ENCODE measurements at regions not wholly inside any gene's neighbourhood (a gene's known extent, or its start where the extent isn't known, plus 50 kb on each side); places are given as distances from the start of the nearest gene placed in this dataset.
"Not testable (repeated sequence)": the region's sequence is repeated elsewhere in the genome, so short reads cannot be mapped to it uniquely, and the experiment has no call there.

GRCh38 chr6:68022968-68023367, 612.1 kb upstream of the ADGRB3 start:
- DNase-seq (ENCODE audit: low read depth in 2 of 2): not testable (repeated sequence)

DNA sequence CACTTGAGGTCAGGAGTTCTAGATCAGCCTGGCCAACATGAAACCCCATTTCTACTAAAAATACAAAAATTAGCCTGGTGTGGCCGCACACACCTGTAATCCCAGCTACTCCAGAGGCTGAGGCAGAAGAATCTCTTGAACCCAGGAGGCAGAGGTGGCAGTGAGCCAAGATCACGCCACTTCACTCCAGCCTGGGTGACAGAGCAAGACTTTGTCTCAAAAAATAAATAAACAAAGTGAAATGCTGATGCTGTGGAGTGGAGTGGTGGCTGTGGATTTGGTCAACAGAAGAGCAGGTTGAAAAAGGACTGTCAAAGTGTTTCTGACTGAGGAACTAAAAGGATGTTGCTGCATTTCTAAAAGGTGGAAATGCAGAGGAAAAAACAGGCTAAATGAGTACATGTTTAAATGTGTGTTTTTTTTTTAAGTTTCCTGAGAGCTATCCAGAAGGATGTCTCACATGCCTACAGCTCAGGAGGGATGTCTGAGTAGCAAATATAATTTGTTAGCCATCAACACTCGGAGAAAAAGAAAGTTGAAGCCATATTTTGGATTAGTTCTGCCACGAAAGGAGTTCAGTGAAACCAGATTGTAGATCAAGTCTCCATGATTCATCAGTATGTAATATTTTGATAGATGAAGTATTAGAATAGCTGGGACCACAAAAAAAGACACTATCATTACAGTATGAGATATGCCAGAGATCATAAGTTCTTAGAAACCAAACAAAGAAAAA, 621.1 kb upstream of the ADGRB3 start:
- no peak for DNase-seq (ENCODE audit: low read depth in 2 of 2)

GRCh38 chr6:68012822-68013221, 622.3 kb upstream of the ADGRB3 start:
- no peak for DNase-seq (ENCODE audit: low read depth in 2 of 2)

DNA sequence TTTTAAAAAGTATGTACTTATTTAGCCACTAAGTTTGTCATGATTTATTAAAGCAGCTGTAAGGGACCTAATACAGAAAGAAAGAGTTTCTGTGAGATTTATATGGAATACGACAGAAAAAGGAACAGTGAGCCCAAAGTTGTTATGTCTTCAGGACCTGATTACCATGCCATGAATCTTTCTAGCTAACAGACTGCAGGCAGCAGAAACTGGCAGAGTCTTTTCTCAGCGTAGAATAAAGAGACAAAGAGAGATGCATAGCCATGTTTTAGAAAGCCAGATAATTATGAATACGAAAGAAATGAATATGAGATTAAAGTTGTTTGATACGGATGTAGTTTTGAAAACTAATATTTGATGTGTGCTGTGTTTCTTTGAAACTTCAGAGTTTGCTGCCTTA, 624.1 kb upstream of the ADGRB3 start:
- DNase-seq (ENCODE audit: low read depth in 2 of 2): no peak

DNA sequence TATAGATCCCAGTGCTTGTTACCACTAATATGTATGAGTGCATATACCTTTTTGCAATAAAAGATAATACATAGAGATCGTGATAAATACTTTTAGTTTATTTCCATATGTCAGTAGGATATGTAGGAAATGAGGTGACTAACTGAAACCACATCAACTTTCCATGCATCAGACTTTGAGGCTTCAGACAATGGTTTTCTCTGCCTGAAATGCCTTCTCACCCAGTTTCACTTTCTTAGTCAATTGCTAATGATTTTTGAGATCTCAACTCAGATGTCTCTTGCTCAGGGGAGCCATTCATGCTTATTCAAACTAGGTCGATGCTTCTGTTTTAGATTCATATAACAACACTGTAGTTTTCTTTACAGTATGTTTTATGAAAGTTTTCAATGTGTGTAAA, 626.6 kb upstream of the ADGRB3 start:
- no peak for DNase-seq (ENCODE audit: low read depth in 2 of 2)

GRCh38 chr6:68007717-68008116, 627.4 kb upstream of the ADGRB3 start:
- DNase-seq (ENCODE audit: low read depth in 2 of 2): no peak

- no peak for DNase-seq (ENCODE audit: low read depth in 2 of 2)
These were observed 648.3 kb upstream of the ADGRB3 start for GRCh38 chr6:67986694-67987232.

DNA sequence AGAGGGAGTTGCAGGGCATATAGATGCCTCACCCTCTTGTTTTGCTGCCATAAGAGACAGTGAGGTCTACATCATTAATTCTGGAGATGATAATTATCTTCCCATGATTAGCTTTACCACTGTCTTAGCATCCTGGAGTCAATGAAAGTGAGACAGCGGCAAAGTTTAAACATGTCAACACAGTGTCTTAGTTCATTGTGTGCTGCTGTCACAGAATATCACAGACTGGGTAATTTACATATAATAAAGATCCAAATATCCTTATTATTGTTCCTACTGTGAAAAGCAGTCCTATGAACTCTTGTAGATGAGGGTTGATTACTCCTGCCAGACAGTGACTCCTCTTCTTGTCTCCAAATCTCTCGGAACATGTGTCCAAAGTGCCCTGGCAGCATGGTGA, 658.6 kb upstream of the ADGRB3 start:
- no peak for DNase-seq (ENCODE audit: low read depth in 2 of 2)

DNA sequence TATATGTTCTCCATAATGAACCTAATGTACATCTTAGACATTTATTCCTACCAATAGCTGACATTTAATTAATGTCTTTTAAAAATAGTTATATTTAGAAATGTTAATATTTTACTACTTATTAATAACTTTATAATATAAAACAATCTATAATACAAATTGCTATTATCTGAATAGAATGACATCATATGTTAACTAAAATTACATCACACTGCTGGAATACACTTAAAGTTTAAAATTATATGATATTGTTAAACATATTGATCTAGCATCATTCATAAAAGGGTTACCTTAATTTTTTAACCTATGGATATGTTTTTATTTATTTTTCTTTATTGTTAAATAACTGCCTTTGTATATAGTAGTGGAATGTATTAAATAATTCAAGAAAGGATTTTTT, 660.2 kb upstream of the ADGRB3 start:
- no peak for DNase-seq (ENCODE audit: low read depth in 2 of 2)

DNA sequence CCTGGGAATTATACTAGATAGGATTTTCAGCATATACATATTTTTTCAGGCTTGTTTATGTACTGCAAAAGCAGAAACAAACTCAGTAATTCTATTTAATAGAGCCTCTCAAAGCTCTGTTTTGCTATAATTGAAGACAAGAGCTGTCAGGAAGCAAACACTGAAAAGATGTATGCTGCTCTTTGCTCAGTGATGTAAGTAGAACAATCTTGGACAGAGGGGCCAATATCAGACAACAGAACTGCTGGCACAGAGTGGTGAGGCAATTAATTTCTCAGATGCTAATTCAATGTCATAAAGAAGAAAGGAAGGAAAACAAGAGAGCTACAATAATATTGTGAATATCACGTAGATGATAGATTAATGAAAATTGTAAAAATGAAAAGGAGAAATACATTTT, 663.3 kb upstream of the ADGRB3 start:
- no peak for DNase-seq (ENCODE audit: low read depth in 2 of 2)

GRCh38 chr6:67966830-67967229, 668.3 kb upstream of the ADGRB3 start:
- DNase-seq (ENCODE audit: low read depth in 2 of 2): no peak

DNA sequence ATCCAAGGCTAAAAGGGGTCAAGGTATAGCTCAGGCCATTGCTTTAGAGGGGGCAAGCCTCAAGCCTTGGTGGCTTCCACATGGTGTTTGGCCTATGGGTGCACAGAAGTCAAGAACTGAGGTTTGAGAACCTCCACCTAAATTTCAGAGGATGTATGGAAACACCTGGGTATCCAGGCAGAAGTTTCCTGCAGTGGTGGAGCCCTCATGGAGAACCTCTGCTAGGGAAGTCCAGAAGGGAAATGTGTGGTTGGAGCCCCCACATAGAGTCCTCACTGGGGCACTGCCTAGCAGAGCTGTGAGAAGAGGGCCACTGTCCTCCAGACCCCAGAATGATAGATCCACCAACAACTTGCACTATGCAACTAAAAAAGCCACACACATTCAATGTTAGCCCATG, 678.7 kb upstream of the ADGRB3 start:
- no peak for DNase-seq (ENCODE audit: low read depth in 2 of 2)

DNA sequence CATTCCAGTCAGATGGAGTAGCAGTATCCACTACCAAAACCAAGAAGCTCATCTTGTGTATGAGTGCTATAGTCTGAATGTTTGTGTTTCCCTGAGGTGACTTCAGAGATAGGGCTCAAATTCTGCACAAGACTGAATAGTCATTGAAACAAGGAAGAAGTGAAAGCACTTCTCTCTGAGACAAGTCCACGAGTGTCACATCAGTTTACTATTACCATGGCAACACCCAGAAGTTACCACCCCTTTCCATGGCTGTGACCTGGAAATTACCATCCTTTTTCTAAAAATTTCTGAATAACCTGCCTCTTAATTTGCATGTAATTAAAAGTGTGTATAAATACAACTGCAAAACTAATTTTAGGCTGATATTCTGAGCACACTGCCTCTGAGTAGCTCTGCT, 682.1 kb upstream of the ADGRB3 start:
- no peak for DNase-seq (ENCODE audit: low read depth in 2 of 2)

GRCh38 chr6:67952121-67952520, 683.0 kb upstream of the ADGRB3 start:
- no peak for DNase-seq (ENCODE audit: low read depth in 2 of 2)

- DNase-seq (ENCODE audit: low read depth in 2 of 2): not testable (repeated sequence)
These were observed 687.3 kb upstream of the ADGRB3 start for GRCh38 chr6:67947762-67948161.

DNA sequence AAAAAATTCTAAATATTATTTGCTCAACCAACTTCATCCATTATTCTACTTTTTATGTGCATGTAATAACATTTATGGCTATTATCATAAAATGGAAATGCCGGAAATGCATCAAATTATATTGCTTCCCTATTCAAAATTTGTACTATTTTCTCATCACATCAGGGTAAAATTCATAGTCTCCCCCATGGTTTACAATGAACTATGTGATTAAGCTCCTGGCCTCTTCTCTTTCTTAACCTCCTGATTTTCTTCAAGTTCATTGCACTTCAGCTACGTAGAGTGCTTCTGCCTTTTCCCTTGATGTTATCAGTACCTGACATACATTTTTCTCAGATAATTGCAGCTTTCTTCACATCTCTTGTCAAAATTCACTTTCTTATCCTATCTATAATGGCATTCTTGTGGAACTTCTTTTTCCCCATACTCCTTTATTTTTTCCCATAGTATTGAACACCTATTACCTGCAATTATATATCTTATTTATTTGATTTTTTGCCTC, 699.1 kb upstream of the ADGRB3 start:
- no peak for DNase-seq (ENCODE audit: low read depth in 2 of 2)

DNA sequence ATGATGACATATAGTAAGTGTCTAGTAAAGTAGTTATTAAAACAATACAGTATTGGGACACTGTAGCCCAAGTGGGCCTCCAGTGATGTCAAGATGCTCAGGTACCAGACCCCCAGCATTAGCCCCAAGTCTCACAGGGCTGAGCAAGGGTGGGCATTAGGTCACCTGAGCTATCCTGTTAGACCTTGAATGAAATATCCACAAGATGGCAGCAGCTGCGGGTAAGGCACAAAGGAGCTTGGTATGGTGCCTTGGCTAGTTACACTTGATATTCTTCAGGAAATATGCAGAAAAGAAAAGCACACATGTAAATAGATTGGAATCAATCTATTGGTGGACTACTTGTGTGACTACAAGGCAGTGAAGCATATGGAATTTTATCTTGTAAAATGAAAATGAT, 701.8 kb upstream of the ADGRB3 start:
- DNase-seq (ENCODE audit: low read depth in 2 of 2): no peak

GRCh38 chr6:67922588-67922987, 712.5 kb upstream of the ADGRB3 start:
- not testable (repeated sequence) for DNase-seq (ENCODE audit: low read depth in 2 of 2)

GRCh38 chr6:67920040-67920439, 715.0 kb upstream of the ADGRB3 start:
- not testable (repeated sequence) for DNase-seq (ENCODE audit: low read depth in 2 of 2)

- no peak for DNase-seq (ENCODE audit: low read depth in 2 of 2)
These were observed 718.7 kb upstream of the ADGRB3 start for GRCh38 chr6:67916399-67916798.

- no peak for DNase-seq (ENCODE audit: low read depth in 2 of 2)
These were observed 720.7 kb upstream of the ADGRB3 start for GRCh38 chr6:67914419-67914818.

DNA sequence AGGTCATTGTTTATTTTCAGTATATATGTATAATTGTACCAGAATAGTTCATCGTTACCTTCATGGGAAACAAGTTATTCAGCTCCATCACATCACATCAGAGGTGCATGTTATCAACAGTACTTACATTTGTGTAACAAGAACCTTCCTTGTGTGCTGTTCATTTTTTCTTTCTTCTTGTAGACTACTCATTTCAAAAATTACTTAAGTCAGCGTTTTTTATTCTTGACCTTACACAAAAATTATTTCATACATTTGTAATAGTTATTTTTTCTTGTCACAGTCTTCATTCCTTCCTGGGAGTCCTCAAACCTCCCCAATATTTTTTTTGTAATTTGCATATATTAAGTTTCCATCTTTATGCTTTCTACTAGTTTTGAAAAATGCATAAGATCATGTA, 725.7 kb upstream of the ADGRB3 start:
- DNase-seq (ENCODE audit: low read depth in 2 of 2): no peak

DNA sequence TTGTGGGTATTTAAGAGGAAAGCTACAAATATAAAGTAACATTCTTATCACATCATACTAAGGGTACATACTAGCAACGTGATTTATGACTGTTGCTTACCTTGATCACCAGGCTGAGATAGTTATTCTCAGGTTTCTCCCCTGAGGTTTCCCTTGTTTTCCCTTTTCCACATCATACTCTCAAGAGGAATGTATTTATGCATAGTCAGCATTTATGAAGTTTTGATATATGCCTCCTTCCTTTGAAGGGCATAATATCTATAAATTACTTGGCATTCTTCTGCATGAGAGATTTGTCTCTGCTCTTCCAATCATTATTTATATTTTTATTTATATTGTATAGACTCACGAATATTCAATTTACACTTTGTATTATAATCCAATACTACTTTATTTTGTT, 726.7 kb upstream of the ADGRB3 start:
- no peak for DNase-seq (ENCODE audit: low read depth in 2 of 2)

DNA sequence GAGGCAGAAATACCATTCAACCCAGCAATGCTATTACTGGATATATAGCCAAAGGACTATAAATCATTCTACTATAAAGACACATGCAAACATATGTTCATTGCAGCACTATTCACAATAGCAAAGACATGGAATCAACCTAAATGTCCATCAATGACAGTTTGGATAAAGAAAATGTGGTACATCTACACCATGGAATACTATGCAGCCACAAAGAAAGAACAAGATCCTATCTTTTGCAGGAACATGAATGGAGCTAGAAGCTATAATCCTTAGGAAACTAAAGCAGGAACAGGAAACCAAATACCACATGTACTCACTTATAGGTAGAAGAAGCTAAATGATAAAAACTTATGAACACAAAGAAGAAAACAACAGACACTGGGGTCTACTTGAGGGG, 730.3 kb upstream of the ADGRB3 start:
- DNase-seq (ENCODE audit: low read depth in 2 of 2): not testable (repeated sequence)

Data from activated CD4-positive, alpha-beta T cell treated with anti-CD3 and anti-CD28 coated beads for 24 hours (primary cell).